Progenitor cell of endocrine pancreas (in vitro differentiated cells): ENCODE measurements at regions not wholly inside any gene's neighbourhood (a gene's known extent, or its start where the extent isn't known, plus 50 kb on each side); places are given as distances from the start of the nearest gene placed in this dataset.
A peak's percentile ranks its signal among the peaks of the same experiment; 100 is the strongest.

Experiments
- DNase-seq: peaks from one replicate; pipeline ENCODE4 v3.0.0; 2021; ENCODE audit warnings: low spot score; ENCODE audit not compliant: unreplicated experiment
- H3K27ac Mint-ChIP-seq: 2 replicates; pipeline ENCODE4 v1.8.0; 2021; ENCODE audit warnings: mild to moderate bottlenecking, moderate library complexity, mixed read lengths
- H3K27me3 Mint-ChIP-seq: 2 replicates; pipeline ENCODE4 v1.8.0; 2021; ENCODE audit warnings: mixed read lengths
- H3K36me3 Mint-ChIP-seq: 2 replicates; pipeline ENCODE4 v1.8.0; 2022; ENCODE audit warnings: mixed read lengths; ENCODE audit not compliant: insufficient read depth
- H3K4me1 Mint-ChIP-seq: 2 replicates; pipeline ENCODE4 v1.8.0; 2021; ENCODE audit warnings: low read depth, mixed read lengths
- H3K4me3 Mint-ChIP-seq: 2 replicates; pipeline ENCODE4 v1.8.0; 2021; ENCODE audit warnings: low read depth, mild to moderate bottlenecking, moderate library complexity, mixed read lengths
- H3K9me3 Mint-ChIP-seq: 2 replicates; pipeline ENCODE4 v1.8.0; 2021; ENCODE audit warnings: low read depth, mixed read lengths
- CTCF ChIP-seq: fragments of 200-600 bp; sonication (generic); IDR thresholded peaks from one replicate; pipeline ENCODE4 v1.5.0; 2021; ENCODE audit warnings: antibody characterized with exemption, mild to moderate bottlenecking; ENCODE audit not compliant: unreplicated experiment

GRCh38 chr4:165680821-165681220 is 192.2 kb upstream of the TLL1 start:
- H3K4me1 Mint-ChIP-seq: no peaks in the 10 kb centered on the region
- H3K36me3 Mint-ChIP-seq: no peaks in the 10 kb centered on the region
- H3K27me3 Mint-ChIP-seq: no peaks in the 10 kb centered on the region
- TF ChIP-seq CTCF: no peak
- no peak overlapping the region for H3K4me3 Mint-ChIP-seq
- no peak for DNase-seq
- H3K9me3 Mint-ChIP-seq: no peaks in the 10 kb centered on the region
- H3K27ac Mint-ChIP-seq: peak overlapping the region; percentile 21

GRCh38 chr4:165682611-165683010 is 190.4 kb upstream of the TLL1 start:
- no peak overlapping the region for H3K27ac Mint-ChIP-seq
- no peaks in the 10 kb centered on the region for H3K27me3 Mint-ChIP-seq
- no peak overlapping the region for H3K4me3 Mint-ChIP-seq
- H3K9me3 Mint-ChIP-seq: no peaks in the 10 kb centered on the region
- no peaks in the 10 kb centered on the region for H3K36me3 Mint-ChIP-seq
- DNase-seq: no peak
- TF ChIP-seq CTCF: no peak
- H3K4me1 Mint-ChIP-seq: no peaks in the 10 kb centered on the region

- H3K9me3 Mint-ChIP-seq: no peaks in the 10 kb centered on the region
- H3K4me1 Mint-ChIP-seq: no peaks in the 10 kb centered on the region
- no peaks in the 10 kb centered on the region for H3K36me3 Mint-ChIP-seq
- H3K4me3 Mint-ChIP-seq: no peak overlapping the region
- H3K27ac Mint-ChIP-seq: no peak overlapping the region
- no peak for DNase-seq
- no peaks in the 10 kb centered on the region for H3K27me3 Mint-ChIP-seq
- TF ChIP-seq CTCF: no peak
These were observed 188.7 kb upstream of the TLL1 start for GRCh38 chr4:165684177-165684805.

- Mint-ChIP-seq H3K4me3 (no peak overlapping the region), H3K27ac (no peak overlapping the region), H3K4me1 (no peaks in the 10 kb centered on the region), H3K27me3 (no peaks in the 10 kb centered on the region), H3K9me3 (no peaks in the 10 kb centered on the region), H3K36me3 (no peaks in the 10 kb centered on the region)
- TF ChIP-seq CTCF: no peak
- no peak for DNase-seq
These were observed 186.3 kb upstream of the TLL1 start for GRCh38 chr4:165686756-165687155.

GRCh38 chr4:165689159-165689558 is 183.9 kb upstream of the TLL1 start:
- no peaks in the 10 kb centered on the region for H3K27me3 Mint-ChIP-seq
- H3K27ac Mint-ChIP-seq: no peak overlapping the region
- no peak for TF ChIP-seq CTCF

More at GRCh38 chr4:165689159-165689558, 183.9 kb upstream of the TLL1 start:
- no peaks in the 10 kb centered on the region for H3K4me1 Mint-ChIP-seq
- H3K9me3 Mint-ChIP-seq: no peaks in the 10 kb centered on the region
- H3K36me3 Mint-ChIP-seq: no peaks in the 10 kb centered on the region
- H3K4me3 Mint-ChIP-seq: no peak overlapping the region
- DNase-seq: no peak
